GM19395 (cell line): ENCODE measurements at regions not wholly inside any gene's neighbourhood (a gene's known extent, or its start where the extent isn't known, plus 50 kb on each side); places are given as distances from the start of the nearest gene placed in this dataset.
A peak's percentile ranks its signal among the peaks of the same experiment; 100 is the strongest.

Experiments used
- ATAC-seq: cut with Tn5 transposase; IDR thresholded peaks from one replicate; pipeline ENCODE4 v1.9.1; 2021; ENCODE audit warnings: mild to moderate bottlenecking, moderate library complexity; ENCODE audit not compliant: unreplicated experiment

- ATAC-seq: no peak
Observed at GRCh38 chr5:39850291-39850690, 425.5 kb upstream of the DAB2 start.

- peak; percentile 54 for ATAC-seq
Observed at GRCh38 chr5:39846144-39846543, 421.4 kb upstream of the DAB2 start.

GRCh38 chr5:39843767-39844166 is 419.0 kb upstream of the DAB2 start:
- ATAC-seq: no peak

- no peak for ATAC-seq
Observed at GRCh38 chr5:39835371-39835770, 410.6 kb upstream of the DAB2 start.

GRCh38 chr5:39829441-39829840 is 404.7 kb upstream of the DAB2 start:
- no peak for ATAC-seq

GRCh38 chr5:39826051-39826450 is 401.3 kb upstream of the DAB2 start:
- ATAC-seq: no peak

GRCh38 chr5:39825301-39825700 is 400.5 kb upstream of the DAB2 start:
- no peak for ATAC-seq

GRCh38 chr5:39822020-39822419 is 397.2 kb upstream of the DAB2 start:
- ATAC-seq: no peak

- no peak for ATAC-seq
Observed at GRCh38 chr5:39816866-39817265, 392.1 kb upstream of the DAB2 start.

- no peak for ATAC-seq
Observed at GRCh38 chr5:39816156-39816845, 391.5 kb upstream of the DAB2 start.

GRCh38 chr5:39815711-39816110 is 390.9 kb upstream of the DAB2 start:
- no peak for ATAC-seq

- no peak for ATAC-seq
Observed at GRCh38 chr5:39811381-39811780, 386.6 kb upstream of the DAB2 start.

- ATAC-seq: no peak
Observed at GRCh38 chr5:39808656-39809055, 383.9 kb upstream of the DAB2 start.

GRCh38 chr5:39801306-39801705 is 376.5 kb upstream of the DAB2 start:
- ATAC-seq: no peak

GRCh38 chr5:39800042-39800601 is 375.3 kb upstream of the DAB2 start:
- ATAC-seq: no peak

- ATAC-seq: no peak
Observed at GRCh38 chr5:39799242-39799641, 374.5 kb upstream of the DAB2 start.

GRCh38 chr5:39794513-39795210 is 369.9 kb upstream of the DAB2 start:
- ATAC-seq: no peak

- no peak for ATAC-seq
Observed at GRCh38 chr5:39785410-39785809, 360.6 kb upstream of the DAB2 start.

- no peak for ATAC-seq
Observed at GRCh38 chr5:39783756-39784421, 359.1 kb upstream of the DAB2 start.

- ATAC-seq: no peak
Observed at GRCh38 chr5:39780347-39780746, 355.6 kb upstream of the DAB2 start.

- ATAC-seq: no peak
Observed at GRCh38 chr5:39779831-39780230, 355.1 kb upstream of the DAB2 start.
